ENCODE measurements at regions not wholly inside any gene's neighbourhood (a gene's known extent, or its start where the extent isn't known, plus 50 kb on each side); places are given as distances from the start of the nearest gene placed in this dataset.

DNA sequence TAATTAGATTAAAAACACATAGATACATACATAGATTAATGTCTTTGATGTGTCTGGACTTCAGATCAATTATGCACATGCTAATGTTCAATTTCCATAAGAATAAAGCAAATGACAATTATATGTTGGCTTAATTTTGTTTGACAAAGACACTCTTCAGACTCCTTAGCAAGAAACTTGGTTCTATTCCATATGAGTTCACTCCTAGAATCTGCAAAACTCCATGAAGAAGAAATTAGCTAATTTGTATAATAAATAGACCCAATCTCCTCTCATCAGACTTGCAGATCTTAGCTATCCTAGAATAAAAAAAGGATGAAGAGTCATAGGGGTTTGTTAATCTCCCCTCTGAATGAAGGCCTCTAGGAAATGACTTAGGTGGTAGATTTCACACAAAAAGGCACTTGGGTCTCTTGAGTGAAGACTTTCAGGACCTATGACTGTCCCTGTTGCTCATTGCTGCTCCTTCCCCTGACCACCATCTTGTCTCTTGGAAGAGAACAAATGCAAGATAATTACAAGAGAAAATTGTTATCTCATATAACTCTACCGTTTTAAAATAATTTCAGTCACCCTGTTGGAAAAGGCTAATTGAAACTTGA, 302.2 kb downstream of the EFNB2 start:
- no peaks in the 10 kb centered on the region for H3K9me3 ChIP-seq
- no peaks in the 10 kb centered on the region for H3K27me3 ChIP-seq
- intact Hi-C loops (cut with DNase I), result no loop called here
- no peak for DNase-seq
- H3K4me3 ChIP-seq (replicated peaks in 1 of 3), result no peak overlapping the region
- no peak for TF ChIP-seq POLR2A (IDR thresholded peaks at IDR 0.05)
- TF ChIP-seq, protein P1, sequence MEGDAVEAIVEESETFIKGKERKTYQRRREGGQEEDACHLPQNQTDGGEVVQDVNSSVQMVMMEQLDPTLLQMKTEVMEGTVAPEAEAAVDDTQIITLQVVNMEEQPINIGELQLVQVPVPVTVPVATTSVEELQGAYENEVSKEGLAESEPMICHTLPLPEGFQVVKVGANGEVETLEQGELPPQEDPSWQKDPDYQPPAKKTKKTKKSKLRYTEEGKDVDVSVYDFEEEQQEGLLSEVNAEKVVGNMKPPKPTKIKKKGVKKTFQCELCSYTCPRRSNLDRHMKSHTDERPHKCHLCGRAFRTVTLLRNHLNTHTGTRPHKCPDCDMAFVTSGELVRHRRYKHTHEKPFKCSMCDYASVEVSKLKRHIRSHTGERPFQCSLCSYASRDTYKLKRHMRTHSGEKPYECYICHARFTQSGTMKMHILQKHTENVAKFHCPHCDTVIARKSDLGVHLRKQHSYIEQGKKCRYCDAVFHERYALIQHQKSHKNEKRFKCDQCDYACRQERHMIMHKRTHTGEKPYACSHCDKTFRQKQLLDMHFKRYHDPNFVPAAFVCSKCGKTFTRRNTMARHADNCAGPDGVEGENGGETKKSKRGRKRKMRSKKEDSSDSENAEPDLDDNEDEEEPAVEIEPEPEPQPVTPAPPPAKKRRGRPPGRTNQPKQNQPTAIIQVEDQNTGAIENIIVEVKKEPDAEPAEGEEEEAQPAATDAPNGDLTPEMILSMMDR (IDR thresholded peaks at IDR 0.05), result no peak
- WGBS, 2 donors, result 86 to 97% methylated on average over 1 of the region's 1 CpG
- H3K4me1 ChIP-seq, result peaks cover 0 to 6% of the 10 kb centered on the region in 2 donors
- H3K36me3 ChIP-seq, result no peaks in the 10 kb centered on the region
- no peak overlapping the region for H3K27ac ChIP-seq

DNA sequence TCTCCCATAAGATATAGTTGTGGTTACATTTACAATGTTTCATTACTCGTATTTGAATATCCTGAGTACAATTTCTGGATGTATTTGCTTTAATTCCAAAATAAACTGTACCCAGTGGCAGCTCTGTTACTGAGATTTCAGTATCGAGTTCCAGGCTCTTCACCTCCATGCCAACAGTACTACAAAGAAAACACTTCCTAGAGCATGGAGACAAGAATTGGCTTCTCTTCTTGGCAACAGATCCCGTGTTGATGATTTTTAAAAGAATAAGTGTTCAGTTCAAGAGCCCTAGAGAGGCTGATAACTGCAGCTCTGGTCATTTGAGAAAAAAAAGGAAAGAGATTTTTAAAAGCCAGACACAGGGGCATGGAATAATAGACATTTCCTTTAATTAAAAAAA, 302.8 kb downstream of the EFNB2 start:
- intact Hi-C loops (cut with DNase I), result no loop called here
- H3K27me3 ChIP-seq, result no peaks in the 10 kb centered on the region
- WGBS, 2 donors, result 15 to 19% methylated on average over 3 of the region's 3 CpGs

DNA sequence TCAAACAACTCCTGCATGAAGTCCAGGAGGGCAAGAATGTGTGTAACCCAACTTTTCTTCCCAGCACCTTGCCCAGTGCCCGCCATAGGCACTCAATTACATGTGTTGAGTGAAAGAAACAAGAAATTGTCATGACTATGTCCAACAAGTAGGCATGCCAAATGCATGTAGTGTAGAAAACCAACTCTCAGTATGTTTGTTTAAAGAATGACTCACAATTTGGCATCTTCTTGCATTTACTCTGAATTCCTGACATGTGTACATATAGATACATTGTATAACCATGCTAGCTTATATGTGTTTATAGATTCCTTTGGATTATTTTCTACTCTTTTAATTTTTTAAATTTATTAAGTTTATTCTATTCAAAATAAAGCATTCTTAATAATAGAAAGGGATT, 305.0 kb downstream of the EFNB2 start:
- no peak for TF ChIP-seq POLR2A (IDR thresholded peaks at IDR 0.05)
- TF ChIP-seq, protein P1 (IDR thresholded peaks at IDR 0.05), result no peak
- no peaks in the 10 kb centered on the region for H3K27me3 ChIP-seq
- H3K27ac ChIP-seq, result no peak overlapping the region
- intact Hi-C loops (cut with DNase I), result no loop called here
- H3K4me1 ChIP-seq, result peaks cover 0 to 6% of the 10 kb centered on the region in 2 donors
- WGBS, 2 donors, result 95 to 100% methylated on average over 1 of the region's 1 CpG
- H3K9me3 ChIP-seq, result no peaks in the 10 kb centered on the region
- DNase-seq, result no peak
- no peaks in the 10 kb centered on the region for H3K36me3 ChIP-seq
- H3K4me3 ChIP-seq (replicated peaks in 1 of 3), result no peak overlapping the region

More for the DNA sequence above, 302.8 kb downstream of the EFNB2 start:
- DNase-seq, result peak; percentile 27 to 53
- H3K36me3 ChIP-seq, result no peaks in the 10 kb centered on the region
- TF ChIP-seq POLR2A (IDR thresholded peaks at IDR 0.05), result no peak
- TF ChIP-seq, protein P1 (IDR thresholded peaks at IDR 0.05), result no peak
- H3K27ac ChIP-seq, result peak overlapping the region in 1 of 3 donors; percentile 6
- H3K4me1 ChIP-seq, result peaks cover 0 to 6% of the 10 kb centered on the region in 2 donors
- no peaks in the 10 kb centered on the region for H3K9me3 ChIP-seq
- H3K4me3 ChIP-seq (replicated peaks in 1 of 3), result no peak overlapping the region

DNA sequence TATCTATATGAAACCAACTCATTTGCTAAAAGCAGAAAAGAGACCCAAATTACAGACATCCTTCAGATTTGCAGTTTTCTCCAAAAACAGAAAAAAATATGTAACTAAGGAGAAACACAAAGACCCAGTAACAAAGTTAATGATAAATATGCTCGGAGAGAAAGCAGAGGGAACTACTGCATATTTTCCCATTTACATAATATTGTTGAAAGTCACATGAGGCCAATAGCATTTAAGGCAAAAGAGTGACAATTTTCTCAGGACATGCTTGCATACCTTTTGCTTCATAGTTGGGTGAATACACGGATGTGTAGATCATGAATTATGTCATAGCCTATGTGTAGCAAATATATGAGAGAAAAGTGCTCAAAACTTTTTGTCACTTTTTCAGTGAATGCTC, 310.3 kb downstream of the EFNB2 start:
- Histone ChIP-seq H3K27me3 (no peaks in the 10 kb centered on the region), H3K4me1 (peaks cover 6 to 21% of the 10 kb centered on the region in 2 donors), H3K36me3 (no peaks in the 10 kb centered on the region), H3K27ac (no peak overlapping the region), H3K4me3 (replicated peaks in 1 of 3) (no peak overlapping the region), H3K9me3 (no peaks in the 10 kb centered on the region)
- intact Hi-C loops (cut with DNase I), result no loop called here
- no peak for DNase-seq
- TF ChIP-seq, protein P1 (IDR thresholded peaks at IDR 0.05), result no peak
- no peak for TF ChIP-seq POLR2A (IDR thresholded peaks at IDR 0.05)
- 77 to 81% methylated on average over 2 of the region's 2 CpGs for WGBS, 2 donors

DNA sequence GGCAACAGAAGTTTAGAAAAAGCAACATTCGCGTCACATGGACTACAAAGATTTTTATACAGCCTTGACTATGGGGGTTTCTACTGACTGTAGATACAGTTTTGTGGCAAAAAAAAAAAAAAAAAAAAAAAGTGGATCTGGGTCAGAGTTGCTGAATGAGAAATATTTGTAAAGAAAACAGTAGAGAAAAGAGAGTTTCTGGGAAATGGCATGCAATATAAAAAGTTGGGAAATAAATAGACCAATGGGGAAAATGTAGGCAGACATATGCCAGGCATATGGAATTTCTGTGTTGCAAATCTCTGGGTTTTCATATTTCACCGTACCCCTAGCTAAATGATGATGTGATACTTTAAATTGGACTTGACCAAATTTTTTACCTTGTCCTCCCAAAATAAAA, 315.3 kb downstream of the EFNB2 start:
- TF ChIP-seq POLR2A (IDR thresholded peaks at IDR 0.05), result no peak
- TF ChIP-seq, protein P1 (IDR thresholded peaks at IDR 0.05), result no peak
- no peaks in the 10 kb centered on the region for H3K36me3 ChIP-seq
- no peak for DNase-seq
- 94 to 96% methylated on average over 3 of the region's 3 CpGs for WGBS, 2 donors
- no peaks in the 10 kb centered on the region for H3K9me3 ChIP-seq
- H3K27me3 ChIP-seq, result no peaks in the 10 kb centered on the region
- H3K27ac ChIP-seq, result no peak overlapping the region
- H3K4me1 ChIP-seq, result peaks cover 6 to 21% of the 10 kb centered on the region in 2 donors
- no peak overlapping the region for H3K4me3 ChIP-seq (replicated peaks in 1 of 3)
- intact Hi-C loops (cut with DNase I), result no loop called here

Data from thyroid gland (tissue), 4 donors.